ENCODE measurements at regions not wholly inside any gene's neighbourhood (a gene's known extent, or its start where the extent isn't known, plus 50 kb on each side); places are given as distances from the start of the nearest gene placed in this dataset.

DNA sequence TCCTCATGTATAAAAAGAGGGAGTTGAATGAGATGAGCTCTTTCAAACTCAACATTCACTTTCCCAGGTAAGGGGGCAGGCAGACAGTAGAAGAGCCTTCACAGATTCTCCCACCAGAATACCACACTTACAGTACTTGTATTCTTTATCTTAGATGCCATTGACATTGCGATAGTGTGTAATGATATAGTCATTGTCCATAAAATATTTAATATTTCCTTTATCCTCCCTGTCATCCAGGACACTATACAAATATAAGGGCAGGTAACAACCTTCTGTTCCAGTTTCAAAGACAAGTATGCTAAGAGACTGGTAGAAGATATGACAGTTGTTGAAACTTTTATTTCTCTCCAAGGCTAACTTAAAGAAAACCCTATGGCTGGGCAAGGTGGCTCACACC, 56.5 kb upstream of the MTF2 start:
- DNase-seq (ENCODE audit: low read depth, low spot score) (no peak), ATAC-seq (no peak)
- POLR2A ChIA-PET, result no interaction called here
- Histone ChIP-seq H3K4me1 (ENCODE audit: control insufficient read depth, insufficient read depth, low read length) (no peaks in the 10 kb centered on the region), H3K36me3 (ENCODE audit: control insufficient read depth, insufficient read depth, low read length) (no peaks in the 10 kb centered on the region), H3K27ac (ENCODE audit: low read length) (no peak overlapping the region), H3K27me3 (ENCODE audit: control insufficient read depth, insufficient read depth, low read length) (no peaks in the 10 kb centered on the region), H3K4me3 (ENCODE audit: low read depth in 2 of 2, low read length in 2 of 2) (no peak overlapping the region), H3K9me3 (ENCODE audit: control insufficient read depth, insufficient read depth, low read depth, low read length) (no peaks in the 10 kb centered on the region)
- intact Hi-C loops (cut with micrococcal nuclease; ENCODE audit: unreplicated experiment), result loop anchor here (5.0 kb wide), 1 partner anchor 280 kb away; no protein-coding TSS in a partner anchor
- in situ Hi-C loops (cut with HindIII; ENCODE audit: low pct_unique_long_range_greater_than_20kb, low sequenced_read_pairs), result no loop called here
- CTCF ChIA-PET, result no interaction called here
- no TSS peak for BruUV-seq (replicated peaks)
- TF ChIP-seq REST (IDR thresholded peaks at IDR 0.05; ENCODE audit: insufficient read depth in 1 of 2, low read depth in 2 of 2, low read length in 1 of 2) (no peak), SIN3A (IDR thresholded peaks at IDR 0.05; ENCODE audit: borderline replicate concordance, insufficient read depth, low read depth, low read length) (no peak), TCF7L2 (IDR thresholded peaks at IDR 0.05; ENCODE audit: low read depth, low read length) (no peak), POLR2AphosphoS5 (IDR thresholded peaks at IDR 0.05; ENCODE audit: low read depth, low read length) (no peak)
- TF ChIP-seq, protein P1, sequence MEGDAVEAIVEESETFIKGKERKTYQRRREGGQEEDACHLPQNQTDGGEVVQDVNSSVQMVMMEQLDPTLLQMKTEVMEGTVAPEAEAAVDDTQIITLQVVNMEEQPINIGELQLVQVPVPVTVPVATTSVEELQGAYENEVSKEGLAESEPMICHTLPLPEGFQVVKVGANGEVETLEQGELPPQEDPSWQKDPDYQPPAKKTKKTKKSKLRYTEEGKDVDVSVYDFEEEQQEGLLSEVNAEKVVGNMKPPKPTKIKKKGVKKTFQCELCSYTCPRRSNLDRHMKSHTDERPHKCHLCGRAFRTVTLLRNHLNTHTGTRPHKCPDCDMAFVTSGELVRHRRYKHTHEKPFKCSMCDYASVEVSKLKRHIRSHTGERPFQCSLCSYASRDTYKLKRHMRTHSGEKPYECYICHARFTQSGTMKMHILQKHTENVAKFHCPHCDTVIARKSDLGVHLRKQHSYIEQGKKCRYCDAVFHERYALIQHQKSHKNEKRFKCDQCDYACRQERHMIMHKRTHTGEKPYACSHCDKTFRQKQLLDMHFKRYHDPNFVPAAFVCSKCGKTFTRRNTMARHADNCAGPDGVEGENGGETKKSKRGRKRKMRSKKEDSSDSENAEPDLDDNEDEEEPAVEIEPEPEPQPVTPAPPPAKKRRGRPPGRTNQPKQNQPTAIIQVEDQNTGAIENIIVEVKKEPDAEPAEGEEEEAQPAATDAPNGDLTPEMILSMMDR (IDR thresholded peaks at IDR 0.05), result no peak

- Histone ChIP-seq H3K4me1 (ENCODE audit: control insufficient read depth, insufficient read depth, low read length) (no peaks in the 10 kb centered on the region), H3K9me3 (ENCODE audit: control insufficient read depth, insufficient read depth, low read depth, low read length) (no peaks in the 10 kb centered on the region), H3K36me3 (ENCODE audit: control insufficient read depth, insufficient read depth, low read length) (no peaks in the 10 kb centered on the region), H3K27me3 (ENCODE audit: control insufficient read depth, insufficient read depth, low read length) (no peaks in the 10 kb centered on the region), H3K4me3 (ENCODE audit: low read depth in 2 of 2, low read length in 2 of 2) (no peak overlapping the region), H3K27ac (ENCODE audit: low read length) (no peak overlapping the region)
- in situ Hi-C loops (cut with HindIII; ENCODE audit: low pct_unique_long_range_greater_than_20kb, low sequenced_read_pairs), result no loop called here
- ChIA-PET POLR2A (no interaction called here), CTCF (interaction anchor here (0.7 kb wide), 1 partner anchor 27 kb away, joined by 4 read pairs; no protein-coding TSS in a partner anchor)
- no TSS peak for BruUV-seq (replicated peaks)
- ATAC-seq (no peak), DNase-seq (ENCODE audit: low read depth, low spot score) (no peak)
- intact Hi-C loops (cut with micrococcal nuclease; ENCODE audit: unreplicated experiment), result loop anchor here (5.0 kb wide), 1 partner anchor 279 kb away; no protein-coding TSS in a partner anchor
- TF ChIP-seq REST (IDR thresholded peaks at IDR 0.05; ENCODE audit: insufficient read depth in 1 of 2, low read depth in 2 of 2, low read length in 1 of 2) (no peak), SIN3A (IDR thresholded peaks at IDR 0.05; ENCODE audit: borderline replicate concordance, insufficient read depth, low read depth, low read length) (no peak), TCF7L2 (IDR thresholded peaks at IDR 0.05; ENCODE audit: low read depth, low read length) (no peak), POLR2AphosphoS5 (IDR thresholded peaks at IDR 0.05; ENCODE audit: low read depth, low read length) (no peak)
- TF ChIP-seq, protein P1 (IDR thresholded peaks at IDR 0.05), result no peak
These were observed 55.8 kb upstream of the MTF2 start for GRCh38 chr1:93023281-93023680.

Measured in Panc1 (cell line).